HG03280 (cell line): ENCODE measurements at regions not wholly inside any gene's neighbourhood (a gene's known extent, or its start where the extent isn't known, plus 50 kb on each side); places are given as distances from the start of the nearest gene placed in this dataset.
A peak's percentile ranks its signal among the peaks of the same experiment; 100 is the strongest.

ENCODE experiments used
- ATAC-seq: cut with Tn5 transposase; IDR thresholded peaks from one replicate; pipeline ENCODE4 v1.9.1; 2021; ENCODE audit warnings: mild to moderate bottlenecking, moderate library complexity; ENCODE audit not compliant: unreplicated experiment

- ATAC-seq: no peak
These were observed 328.6 kb upstream of the C1orf87 start for GRCh38 chr1:60402216-60402615.

- no peak for ATAC-seq
These were observed 320.9 kb upstream of the C1orf87 start for GRCh38 chr1:60394436-60394835.

GRCh38 chr1:60390593-60391282 is 317.2 kb upstream of the C1orf87 start:
- peak; percentile 80 for ATAC-seq

- no peak for ATAC-seq
These were observed 314.8 kb upstream of the C1orf87 start for GRCh38 chr1:60388092-60388987.

GRCh38 chr1:60387175-60387574 is 313.6 kb upstream of the C1orf87 start:
- ATAC-seq: no peak

GRCh38 chr1:60386249-60386648 is 312.7 kb upstream of the C1orf87 start:
- no peak for ATAC-seq

GRCh38 chr1:60376196-60376595 is 302.6 kb upstream of the C1orf87 start:
- no peak for ATAC-seq

- ATAC-seq: no peak
These were observed 301.0 kb upstream of the C1orf87 start for GRCh38 chr1:60374537-60374936.

- ATAC-seq: no peak
These were observed 294.0 kb upstream of the C1orf87 start for GRCh38 chr1:60367532-60367931.

GRCh38 chr1:60359431-60359830 is 285.9 kb upstream of the C1orf87 start:
- no peak for ATAC-seq

- ATAC-seq: no peak
These were observed 277.0 kb upstream of the C1orf87 start for GRCh38 chr1:60350531-60350930.

GRCh38 chr1:60348884-60349283 is 275.3 kb upstream of the C1orf87 start:
- no peak for ATAC-seq

GRCh38 chr1:60345621-60346020 is 272.1 kb upstream of the C1orf87 start:
- no peak for ATAC-seq

GRCh38 chr1:60345049-60345448 is 271.5 kb upstream of the C1orf87 start:
- no peak for ATAC-seq

- ATAC-seq: no peak
These were observed 270.2 kb upstream of the C1orf87 start for GRCh38 chr1:60343736-60344135.

- ATAC-seq: no peak
These were observed 269.0 kb upstream of the C1orf87 start for GRCh38 chr1:60342569-60342968.

- no peak for ATAC-seq
These were observed 267.7 kb upstream of the C1orf87 start for GRCh38 chr1:60341274-60341673.

GRCh38 chr1:60331647-60332046 is 258.1 kb upstream of the C1orf87 start:
- ATAC-seq: no peak

GRCh38 chr1:60329651-60330050 is 256.1 kb upstream of the C1orf87 start:
- no peak for ATAC-seq

- ATAC-seq: no peak
These were observed 238.3 kb upstream of the C1orf87 start for GRCh38 chr1:60311838-60312237.

GRCh38 chr1:60299581-60299980 is 226.0 kb upstream of the C1orf87 start:
- ATAC-seq: no peak

- ATAC-seq: no peak
These were observed 224.7 kb upstream of the C1orf87 start for GRCh38 chr1:60298290-60298689.
